ENCODE measurements at regions not wholly inside any gene's neighbourhood (a gene's known extent, or its start where the extent isn't known, plus 50 kb on each side); places are given as distances from the start of the nearest gene placed in this dataset.

- Histone ChIP-seq H3K27me3 (no peaks in the 10 kb centered on the region), H3K4me3 (no peak overlapping the region), H3K9ac (no peak overlapping the region), H3K27ac (no peak overlapping the region), H3K4me1 (no peaks in the 10 kb centered on the region), H3K36me3 (no peaks in the 10 kb centered on the region), H4K20me1 (no peaks in the 10 kb centered on the region), H3K9me3 (replicated peaks in 1 of 11) (peaks cover 0 to 6% (median 0%) of the 10 kb centered on the region in 11 experiments; a peak in 2 of 22 replicates), H3K4me2 (no peak overlapping the region)
- no peak for TF ChIP-seq Cebpa-rat (IDR thresholded peaks at IDR 0.05)
Measured at GRCh38 chr5:67462147-67462546, 265.5 kb upstream of the CD180 start.

GRCh38 chr5:67459253-67459652, 262.7 kb upstream of the CD180 start:
- Histone ChIP-seq H3K4me3 (no peak overlapping the region), H3K4me2 (no peak overlapping the region), H3K27me3 (no peaks in the 10 kb centered on the region), H3K9me3 (replicated peaks in 1 of 11) (peaks cover 0 to 8% (median 0%) of the 10 kb centered on the region in 11 experiments; a peak in 2 of 22 replicates), H3K36me3 (no peaks in the 10 kb centered on the region), H4K20me1 (no peaks in the 10 kb centered on the region), H3K27ac (no peak overlapping the region), H3K4me1 (no peaks in the 10 kb centered on the region), H3K9ac (no peak overlapping the region)
- TF ChIP-seq Cebpa-rat (IDR thresholded peaks at IDR 0.05): no peak

GRCh38 chr5:67455970-67456369, 259.4 kb upstream of the CD180 start:
- Histone ChIP-seq H3K4me2 (no peak overlapping the region), H3K36me3 (no peaks in the 10 kb centered on the region), H3K4me3 (no peak overlapping the region), H3K27me3 (no peaks in the 10 kb centered on the region), H3K4me1 (peaks cover 0 to 9% (median 0%) of the 10 kb centered on the region in 10 experiments; a peak in 3 of 20 replicates), H3K9ac (no peak overlapping the region), H3K27ac (no peak overlapping the region), H4K20me1 (no peaks in the 10 kb centered on the region), H3K9me3 (replicated peaks in 1 of 11) (peaks cover 0 to 8% (median 0%) of the 10 kb centered on the region in 11 experiments; a peak in 2 of 22 replicates)
- no peak for TF ChIP-seq Cebpa-rat (IDR thresholded peaks at IDR 0.05)

- Histone ChIP-seq H4K20me1 (no peaks in the 10 kb centered on the region), H3K9me3 (replicated peaks in 1 of 11) (peaks cover 0 to 8% (median 0%) of the 10 kb centered on the region in 11 experiments; a peak in 2 of 22 replicates), H3K27ac (no peak overlapping the region), H3K9ac (no peak overlapping the region), H3K36me3 (no peaks in the 10 kb centered on the region), H3K4me2 (no peak overlapping the region), H3K4me3 (no peak overlapping the region), H3K4me1 (peaks cover 0 to 9% (median 0%) of the 10 kb centered on the region in 10 experiments; a peak in 3 of 20 replicates), H3K27me3 (no peaks in the 10 kb centered on the region)
- no peak for TF ChIP-seq Cebpa-rat (IDR thresholded peaks at IDR 0.05)
Measured at GRCh38 chr5:67454957-67455561, 258.5 kb upstream of the CD180 start.

GRCh38 chr5:67453111-67453905, 256.7 kb upstream of the CD180 start:
- Histone ChIP-seq H4K20me1 (no peaks in the 10 kb centered on the region), H3K4me3 (no peak overlapping the region), H3K9ac (no peak overlapping the region), H3K27me3 (no peaks in the 10 kb centered on the region), H3K36me3 (no peaks in the 10 kb centered on the region), H3K4me1 (peaks cover 0 to 9% (median 0%) of the 10 kb centered on the region in 10 experiments; a peak in 3 of 20 replicates), H3K4me2 (peak overlapping the region in 2 of 11 experiments; percentile 54 to 62; a peak in 4 of 22 replicates), H3K27ac (peak overlapping the region in 2 of 11 experiments; percentile 3 to 36; a peak in 2 of 22 replicates), H3K9me3 (replicated peaks in 1 of 11) (peaks cover 0 to 8% (median 0%) of the 10 kb centered on the region in 11 experiments; a peak in 2 of 22 replicates)
- TF ChIP-seq Cebpa-rat (IDR thresholded peaks at IDR 0.05): no peak

- no peak overlapping the region for H3K27ac ChIP-seq
- H3K9me3 ChIP-seq (replicated peaks in 1 of 11): no peaks in the 10 kb centered on the region
- no peaks in the 10 kb centered on the region for H3K27me3 ChIP-seq
- no peak for TF ChIP-seq Cebpa-rat (IDR thresholded peaks at IDR 0.05)
- H3K9ac ChIP-seq: no peak overlapping the region
- H4K20me1 ChIP-seq: no peaks in the 10 kb centered on the region
- H3K36me3 ChIP-seq: no peaks in the 10 kb centered on the region
- H3K4me3 ChIP-seq: no peak overlapping the region
- H3K4me1 ChIP-seq: peaks cover 0 to 9% (median 0%) of the 10 kb centered on the region in 10 experiments; a peak in 3 of 20 replicates
- no peak overlapping the region for H3K4me2 ChIP-seq
Measured at GRCh38 chr5:67451640-67452279, 255.2 kb upstream of the CD180 start.

- no peak overlapping the region for H3K4me3 ChIP-seq
- 0 out of 22 replicates have a peak, but pooled peaks cover 0 to 6% (median 0%) of the 10 kb centered on the region in 11 experiments for H3K9me3 ChIP-seq (replicated peaks in 1 of 11)
- no peak overlapping the region for H3K27ac ChIP-seq
- no peaks in the 10 kb centered on the region for H3K36me3 ChIP-seq
- H3K9ac ChIP-seq: no peak overlapping the region
- no peaks in the 10 kb centered on the region for H3K4me1 ChIP-seq
- no peak for TF ChIP-seq Cebpa-rat (IDR thresholded peaks at IDR 0.05)
- H3K4me2 ChIP-seq: no peak overlapping the region
- no peaks in the 10 kb centered on the region for H4K20me1 ChIP-seq
- no peaks in the 10 kb centered on the region for H3K27me3 ChIP-seq
Measured at GRCh38 chr5:67447732-67448131, 251.1 kb upstream of the CD180 start.

- no peak for TF ChIP-seq Cebpa-rat (IDR thresholded peaks at IDR 0.05)
- Histone ChIP-seq H3K4me1 (0 out of 20 replicates have a peak, but pooled peaks cover 0 to 5% (median 0%) of the 10 kb centered on the region in 10 experiments), H3K4me3 (no peak overlapping the region), H4K20me1 (no peaks in the 10 kb centered on the region), H3K9me3 (replicated peaks in 1 of 11) (no peaks in the 10 kb centered on the region), H3K36me3 (no peaks in the 10 kb centered on the region), H3K9ac (no peak overlapping the region), H3K4me2 (peak overlapping the region in 1 of 11 experiments; percentile 31; a peak in 3 of 22 replicates), H3K27ac (no peak overlapping the region), H3K27me3 (no peaks in the 10 kb centered on the region)
Measured at GRCh38 chr5:67437905-67438845, 241.6 kb upstream of the CD180 start.

Data from BLaER1 treated with 17β-estradiol and CSF1 and Interleukin-3, amounts not matched to agents 10 nM and 100 nM (cell line).